ENCODE measurements at regions not wholly inside any gene's neighbourhood (a gene's known extent, or its start where the extent isn't known, plus 50 kb on each side); places are given as distances from the start of the nearest gene placed in this dataset.

DNA sequence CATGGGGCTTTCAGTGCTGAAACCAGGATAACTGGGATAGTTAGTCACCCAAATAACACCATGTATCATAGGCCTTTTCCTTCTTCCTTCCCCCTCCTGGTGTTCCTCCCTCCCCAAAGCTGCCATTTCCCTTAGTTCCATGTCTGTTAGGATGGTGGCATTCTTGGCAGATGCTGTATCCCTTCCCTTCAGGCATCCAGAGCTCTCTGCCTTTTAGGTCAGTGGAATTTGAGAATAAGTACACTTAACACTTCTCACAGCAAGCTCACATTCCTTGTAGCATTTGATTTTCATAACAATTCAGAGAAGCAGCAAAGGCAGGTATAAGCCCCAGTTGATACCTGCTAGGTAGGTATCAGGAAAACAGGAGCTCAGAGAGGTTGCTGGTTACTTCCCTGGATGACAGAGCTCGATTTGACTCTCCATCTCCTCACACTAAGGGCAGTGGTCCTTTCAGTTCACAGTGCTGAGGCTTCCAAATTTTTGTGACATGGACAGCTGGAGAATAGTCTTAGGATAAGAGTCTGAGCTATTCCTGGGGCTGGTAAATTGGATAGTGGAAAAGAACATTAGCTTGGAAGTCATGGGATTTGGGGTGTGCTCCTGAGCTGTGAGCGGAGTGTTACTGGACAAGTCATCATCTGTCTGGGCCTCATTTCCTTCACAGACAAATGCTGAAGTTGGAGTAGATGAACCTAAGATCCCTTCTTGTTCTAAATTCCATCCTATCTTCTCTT, 108.7 kb upstream of the RHOBTB1 start:
- H3K27me3 ChIP-seq (ENCODE audit: control insufficient read depth, insufficient read depth, low read length): no peaks in the 10 kb centered on the region
- ChIA-PET CTCF (no interaction called here), POLR2A (no interaction called here)
- no peak overlapping the region for H3K4me3 ChIP-seq (ENCODE audit: low read depth, low read length)
- H3K9me3 ChIP-seq (ENCODE audit: control insufficient read depth, insufficient read depth, low read length): no peaks in the 10 kb centered on the region
- TF ChIP-seq, protein P1, sequence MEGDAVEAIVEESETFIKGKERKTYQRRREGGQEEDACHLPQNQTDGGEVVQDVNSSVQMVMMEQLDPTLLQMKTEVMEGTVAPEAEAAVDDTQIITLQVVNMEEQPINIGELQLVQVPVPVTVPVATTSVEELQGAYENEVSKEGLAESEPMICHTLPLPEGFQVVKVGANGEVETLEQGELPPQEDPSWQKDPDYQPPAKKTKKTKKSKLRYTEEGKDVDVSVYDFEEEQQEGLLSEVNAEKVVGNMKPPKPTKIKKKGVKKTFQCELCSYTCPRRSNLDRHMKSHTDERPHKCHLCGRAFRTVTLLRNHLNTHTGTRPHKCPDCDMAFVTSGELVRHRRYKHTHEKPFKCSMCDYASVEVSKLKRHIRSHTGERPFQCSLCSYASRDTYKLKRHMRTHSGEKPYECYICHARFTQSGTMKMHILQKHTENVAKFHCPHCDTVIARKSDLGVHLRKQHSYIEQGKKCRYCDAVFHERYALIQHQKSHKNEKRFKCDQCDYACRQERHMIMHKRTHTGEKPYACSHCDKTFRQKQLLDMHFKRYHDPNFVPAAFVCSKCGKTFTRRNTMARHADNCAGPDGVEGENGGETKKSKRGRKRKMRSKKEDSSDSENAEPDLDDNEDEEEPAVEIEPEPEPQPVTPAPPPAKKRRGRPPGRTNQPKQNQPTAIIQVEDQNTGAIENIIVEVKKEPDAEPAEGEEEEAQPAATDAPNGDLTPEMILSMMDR (IDR thresholded peaks at IDR 0.05; ENCODE audit: low read depth, low read length): no peak
- no peak overlapping the region for H3K27ac ChIP-seq (ENCODE audit: low read depth, low read length)
- no peak for DNase-seq (ENCODE audit: low read depth, low spot score)

DNA sequence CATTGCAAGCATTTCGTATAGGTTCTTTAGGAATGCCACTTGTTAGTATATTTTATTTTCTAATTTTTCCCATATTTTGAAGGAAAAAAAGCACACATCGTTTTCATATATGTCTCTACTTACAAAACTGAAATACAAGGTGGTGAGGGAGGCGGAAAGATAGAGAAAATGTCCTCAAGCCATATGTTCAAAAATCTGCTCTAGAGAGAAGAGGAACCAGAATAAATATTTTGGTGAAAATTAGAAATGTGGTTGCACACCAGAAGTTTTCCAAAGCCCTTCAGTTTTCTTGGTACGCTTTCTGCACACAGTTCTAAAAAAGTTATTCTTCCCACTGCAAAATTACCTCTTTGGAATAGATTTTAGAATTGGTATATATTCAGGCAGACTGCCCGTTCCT, 107.4 kb upstream of the RHOBTB1 start:
- no peak overlapping the region for H3K27ac ChIP-seq (ENCODE audit: low read depth, low read length)
- TF ChIP-seq, protein P1 (IDR thresholded peaks at IDR 0.05; ENCODE audit: low read depth, low read length): no peak
- DNase-seq (ENCODE audit: low read depth, low spot score): no peak
- no peaks in the 10 kb centered on the region for H3K9me3 ChIP-seq (ENCODE audit: control insufficient read depth, insufficient read depth, low read length)
- H3K4me3 ChIP-seq (ENCODE audit: low read depth, low read length): no peak overlapping the region
- POLR2A ChIA-PET: no interaction called here
- H3K27me3 ChIP-seq (ENCODE audit: control insufficient read depth, insufficient read depth, low read length): no peaks in the 10 kb centered on the region
- CTCF ChIA-PET: no interaction called here

DNA sequence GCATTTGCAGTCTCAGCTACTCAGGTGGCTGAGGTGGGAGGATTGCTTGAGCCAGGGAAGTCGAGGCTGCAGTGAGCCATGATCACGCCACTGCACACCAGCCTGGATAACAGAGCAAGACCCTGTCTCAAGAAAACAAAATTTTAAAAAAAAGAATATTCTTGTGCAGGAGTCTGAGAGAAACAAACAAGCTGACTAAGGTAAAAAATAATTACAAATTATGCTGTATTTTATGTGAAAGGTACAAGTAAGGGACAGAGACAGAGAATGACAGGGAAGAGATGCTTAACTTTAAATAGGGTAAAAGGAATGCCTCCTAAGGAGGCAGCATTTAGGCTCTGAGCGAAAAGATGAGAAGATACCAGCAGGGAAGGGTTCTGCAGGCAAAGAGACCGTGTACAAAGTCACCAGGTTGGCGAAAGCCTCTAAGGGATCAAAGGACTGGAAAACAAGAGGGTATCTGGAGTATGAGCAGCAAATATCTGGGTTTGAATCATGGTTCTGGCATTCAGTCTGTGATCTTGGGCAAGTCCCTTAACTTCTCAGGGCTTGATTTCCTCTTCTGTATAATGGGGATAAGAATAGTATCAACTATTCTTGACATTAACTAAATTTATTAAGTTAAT, 106.2 kb upstream of the RHOBTB1 start:
- POLR2A ChIA-PET: no interaction called here
- H3K4me3 ChIP-seq (ENCODE audit: low read depth, low read length): no peak overlapping the region
- no peaks in the 10 kb centered on the region for H3K9me3 ChIP-seq (ENCODE audit: control insufficient read depth, insufficient read depth, low read length)
- CTCF ChIA-PET: no interaction called here
- TF ChIP-seq, protein P1 (IDR thresholded peaks at IDR 0.05; ENCODE audit: low read depth, low read length): no peak
- no peak overlapping the region for H3K27ac ChIP-seq (ENCODE audit: low read depth, low read length)
- DNase-seq (ENCODE audit: low read depth, low spot score): no peak
- H3K27me3 ChIP-seq (ENCODE audit: control insufficient read depth, insufficient read depth, low read length): peaks cover 1% of the 10 kb centered on the region

DNA sequence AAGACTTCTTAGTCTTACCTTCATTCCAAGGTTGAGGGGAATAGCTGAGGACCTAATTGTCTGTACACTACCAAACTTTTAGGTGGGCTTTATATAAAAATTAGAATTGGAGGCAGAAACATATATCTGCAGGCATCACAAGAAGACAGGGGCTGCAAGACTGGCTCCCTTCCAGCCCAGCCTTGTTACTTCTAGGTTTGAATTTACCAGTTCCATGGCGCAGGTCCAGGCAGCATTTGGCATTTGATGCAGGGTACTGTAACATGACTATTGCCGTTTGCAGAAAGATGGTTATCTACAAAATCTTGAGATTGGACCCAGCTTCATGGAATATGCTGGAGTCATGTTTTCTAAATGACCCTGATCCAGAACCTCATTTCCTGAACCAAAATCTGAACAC, 105.4 kb upstream of the RHOBTB1 start:
- POLR2A ChIA-PET: no interaction called here
- peaks cover 2% of the 10 kb centered on the region for H3K27me3 ChIP-seq (ENCODE audit: control insufficient read depth, insufficient read depth, low read length)
- CTCF ChIA-PET: interaction anchor here (0.6 kb wide), 1 partner anchor 895 kb away, joined by 3 read pairs; no protein-coding TSS in a partner anchor

More for the DNA sequence above, 105.4 kb upstream of the RHOBTB1 start:
- Histone ChIP-seq H3K4me3 (ENCODE audit: low read depth, low read length) (no peak overlapping the region), H3K27ac (ENCODE audit: low read depth, low read length) (no peak overlapping the region), H3K9me3 (ENCODE audit: control insufficient read depth, insufficient read depth, low read length) (no peaks in the 10 kb centered on the region)
- TF ChIP-seq, protein P1 (IDR thresholded peaks at IDR 0.05; ENCODE audit: low read depth, low read length): no peak
- no peak for DNase-seq (ENCODE audit: low read depth, low spot score)
